CD4-positive, alpha-beta T cell treated with Interleukin-4 for 4 hours (primary cell): ENCODE measurements at regions not wholly inside any gene's neighbourhood (a gene's known extent, or its start where the extent isn't known, plus 50 kb on each side); places are given as distances from the start of the nearest gene placed in this dataset.

Experiments used
- DNase-seq: peaks from one replicate; pipeline ENCODE4 v3.0.0-alpha.2; 2020

GRCh38 chr22:47448231-47449223, 686.1 kb downstream of the TBC1D22A start:
- DNase-seq = no peak

GRCh38 chr22:47446821-47447810, 684.7 kb downstream of the TBC1D22A start:
- no peak for DNase-seq

GRCh38 chr22:47446331-47446730, 683.9 kb downstream of the TBC1D22A start:
- no peak for DNase-seq

- no peak for DNase-seq
Measured at GRCh38 chr22:47445716-47446290, 683.4 kb downstream of the TBC1D22A start.

GRCh38 chr22:47445212-47445611, 682.8 kb downstream of the TBC1D22A start:
- DNase-seq = no peak

GRCh38 chr22:47444746-47445065, 682.3 kb downstream of the TBC1D22A start:
- no peak for DNase-seq

GRCh38 chr22:47443836-47444745, 681.6 kb downstream of the TBC1D22A start:
- no peak for DNase-seq

GRCh38 chr22:47442821-47443220, 680.4 kb downstream of the TBC1D22A start:
- no peak for DNase-seq

GRCh38 chr22:47439643-47440265, 677.3 kb downstream of the TBC1D22A start:
- DNase-seq = no peak

- DNase-seq = no peak
Measured at GRCh38 chr22:47437636-47438035, 675.2 kb downstream of the TBC1D22A start.

- no peak for DNase-seq
Measured at GRCh38 chr22:47437110-47437509, 674.7 kb downstream of the TBC1D22A start.

- no peak for DNase-seq
Measured at GRCh38 chr22:47435826-47436225, 673.4 kb downstream of the TBC1D22A start.

GRCh38 chr22:47435204-47435487, 672.7 kb downstream of the TBC1D22A start:
- no peak for DNase-seq

- no peak for DNase-seq
Measured at GRCh38 chr22:47434336-47435203, 672.1 kb downstream of the TBC1D22A start.

- no peak for DNase-seq
Measured at GRCh38 chr22:47433627-47434026, 671.2 kb downstream of the TBC1D22A start.

GRCh38 chr22:47432683-47433082, 670.2 kb downstream of the TBC1D22A start:
- DNase-seq = no peak

GRCh38 chr22:47423861-47424820, 661.7 kb downstream of the TBC1D22A start:
- no peak for DNase-seq

GRCh38 chr22:47423266-47423665, 660.8 kb downstream of the TBC1D22A start:
- DNase-seq = no peak

GRCh38 chr22:47422736-47423135, 660.3 kb downstream of the TBC1D22A start:
- no peak for DNase-seq

GRCh38 chr22:47421846-47422245, 659.4 kb downstream of the TBC1D22A start:
- no peak for DNase-seq
